H1 (cell line): ENCODE measurements at regions not wholly inside any gene's neighbourhood (a gene's known extent, or its start where the extent isn't known, plus 50 kb on each side); places are given as distances from the start of the nearest gene placed in this dataset.
A peak's percentile ranks its signal among the peaks of the same experiment; 100 is the strongest.

ENCODE experiments used
- CTCF ChIA-PET: fragments of 300-600 bp; sonication (Branson Sonifier 250); formaldehyde crosslinking; loops from one replicate; lab custom pipeline; 2021; ENCODE audit not compliant: partially characterized antibody; lab: Charles Lee
- POLR2A ChIA-PET: fragments of 300-600 bp; sonication (Branson Sonifier 250); formaldehyde crosslinking; loops from one replicate; lab custom pipeline; 2021; ENCODE audit warnings: inconsistent platforms; ENCODE audit not compliant: partially characterized antibody; lab: Charles Lee
- DNase-seq, 2 experiments: peaks; one replicate each; pipeline versions ENCODE4 v3.0.0 to v3.0.0-alpha.2; 2010 to 2022; ENCODE audit warnings: low spot score in 2 of 2, low read depth in 1 of 2, mixed read lengths in 1 of 2
- FAIRE-seq: peaks from 2 replicates; lab custom pipeline; 2011; peaks lifted over from hg19 to GRCh38; lab: Jason Lieb, UNC
- H2AFZ ChIP-seq: 2 replicates; pipeline ENCODE4 v1.8.1; 2012; ENCODE audit warnings: low read length, inconsistent platforms
- H2AK5ac ChIP-seq: 2 replicates; pipeline ENCODE4 v1.6.1; 2013; ENCODE audit warnings: low read depth, low read length
- H2BK120ac ChIP-seq: replicated peaks from 2 replicates; pipeline ENCODE3; 2013; ENCODE audit warnings: low read depth, low read length, inconsistent platforms
- H2BK12ac ChIP-seq: 2 replicates; pipeline ENCODE4 v1.6.1; 2013; ENCODE audit warnings: low read depth, low read length
- H2BK15ac ChIP-seq: 2 replicates; pipeline ENCODE4 v1.6.1; 2013; ENCODE audit warnings: low read length
- H2BK20ac ChIP-seq: 2 replicates; pipeline ENCODE4 v1.6.1; 2013; ENCODE audit warnings: low read length
- H2BK5ac ChIP-seq: 2 replicates; pipeline ENCODE4 v1.6.1; 2013; ENCODE audit warnings: low read depth, low read length
- H3K14ac ChIP-seq: 2 replicates; pipeline ENCODE4 v1.6.1; 2013; ENCODE audit warnings: inconsistent platforms; ENCODE audit not compliant: insufficient read length
- H3K18ac ChIP-seq: 2 replicates; pipeline ENCODE4 v1.6.1; 2013; ENCODE audit warnings: low read length; ENCODE audit errors: extremely low read depth
- H3K23ac ChIP-seq: 2 replicates; pipeline ENCODE4 v1.6.1; 2013; ENCODE audit warnings: inconsistent platforms; ENCODE audit not compliant: insufficient read length
- H3K23me2 ChIP-seq: 2 replicates; pipeline ENCODE4 v1.6.1; 2013; ENCODE audit warnings: low read depth, low read length
- H3K27ac ChIP-seq: 2 replicates; pipeline ENCODE4 v1.6.1; 2011; ENCODE audit warnings: low read depth, low read length, inconsistent platforms
- H3K27me3 ChIP-seq, 4 experiments: replicated peaks in 1 of 4; 1 replicate in 1 of 4; 2 replicates in 3 of 4; pipeline versions ENCODE4 v1.6.1 to v1.8.1; 2011 to 2013; ENCODE audit warnings: low read length in 3 of 4, mild to moderate bottlenecking in 3 of 4, inconsistent platforms in 2 of 4, mixed read lengths in 2 of 4, moderate library complexity in 1 of 4; ENCODE audit not compliant: control insufficient read depth in 3 of 4, insufficient read depth in 3 of 4; ENCODE audit errors: extremely low read depth in 1 of 4
- H3K36me3 ChIP-seq, 4 experiments: 2 replicates each; pipeline versions ENCODE4 v1.6.1 to v1.8.1; 2011 to 2013; ENCODE audit warnings: mild to moderate bottlenecking in 4 of 4, low read length in 3 of 4, moderate library complexity in 2 of 4, control low read depth in 1 of 4, inconsistent platforms in 1 of 4; ENCODE audit not compliant: insufficient read depth in 4 of 4, control insufficient read depth in 2 of 4
- H3K4ac ChIP-seq: replicated peaks from 2 replicates; pipeline ENCODE3; 2013; ENCODE audit warnings: low read length, low read depth, mixed read lengths, inconsistent platforms; ENCODE audit not compliant: insufficient read length
- H3K4me1 ChIP-seq, 4 experiments: replicated peaks in 1 of 4; 1 replicate in 1 of 4; 2 replicates in 3 of 4; pipeline versions ENCODE4 v1.6.1 to v1.8.1; 2011 to 2013; ENCODE audit warnings: low read length in 3 of 4, inconsistent platforms in 2 of 4, mixed read lengths in 1 of 4; ENCODE audit not compliant: insufficient read depth in 4 of 4, control insufficient read depth in 3 of 4
- H3K4me2 ChIP-seq, 2 experiments: 2 replicates each; pipeline versions ENCODE4 v1.6.1 to v1.8.1; 2011 to 2013; ENCODE audit warnings: low read depth in 2 of 2, low read length in 2 of 2, control low read depth in 1 of 2, inconsistent platforms in 1 of 2, mild to moderate bottlenecking in 1 of 2; ENCODE audit not compliant: insufficient read depth in 1 of 2
- H3K4me3 ChIP-seq, 4 experiments: fragments of 200-600, 300-600 bp in 1 of 4; sonication (generic), shearing (Covaris generic), sonication (Bioruptor Twin) in 1 of 4; 2 replicates each; pipeline versions ENCODE4 v1.5.1 to v1.8.1; 2011 to 2016; ENCODE audit warnings: low read length in 4 of 4, low read depth in 3 of 4, control low read depth in 2 of 4, inconsistent platforms in 2 of 4, mild to moderate bottlenecking in 2 of 4, mixed read lengths in 1 of 4, moderate library complexity in 1 of 4; ENCODE audit not compliant: insufficient read depth in 2 of 4; ENCODE audit errors: extremely low read depth in 1 of 4
- H3K56ac ChIP-seq: replicated peaks from 2 replicates; pipeline ENCODE3; 2013; ENCODE audit warnings: low read depth, mild to moderate bottlenecking, mixed read lengths, low read length, inconsistent platforms; ENCODE audit not compliant: insufficient read length
- H3K79me1 ChIP-seq: 2 replicates; pipeline ENCODE4 v1.6.1; 2013; ENCODE audit warnings: low read depth, low read length, control low read depth
- H3K79me2 ChIP-seq, 2 experiments: 2 replicates each; pipeline versions ENCODE4 v1.6.1 to v1.8.1; 2012 to 2013; ENCODE audit warnings: low read length in 2 of 2, mild to moderate bottlenecking in 2 of 2, inconsistent platforms in 1 of 2; ENCODE audit not compliant: insufficient read depth in 2 of 2, control insufficient read depth in 1 of 2
- H3K9ac ChIP-seq, 4 experiments: replicated peaks in 1 of 4; 1 replicate in 1 of 4; 2 replicates in 3 of 4; pipeline versions ENCODE4 v1.6.1 to v1.8.1; 2011 to 2013; ENCODE audit warnings: low read depth in 3 of 4, low read length in 3 of 4, control low read depth in 2 of 4, mild to moderate bottlenecking in 2 of 4, moderate library complexity in 2 of 4, inconsistent platforms in 1 of 4; ENCODE audit errors: extremely low read depth in 1 of 4
- H3K9me3 ChIP-seq, 2 experiments: 2 replicates each; pipeline versions ENCODE4 v1.6.1 to v1.8.1; 2012 to 2013; ENCODE audit warnings: mild to moderate bottlenecking in 2 of 2, moderate library complexity in 2 of 2, control low read depth in 1 of 2, inconsistent platforms in 1 of 2, low read depth in 1 of 2, low read length in 1 of 2, mixed read lengths in 1 of 2; ENCODE audit not compliant: insufficient read depth in 2 of 2
- H4K20me1 ChIP-seq, 2 experiments: replicated peaks in 1 of 2; 2 replicates each; pipeline versions ENCODE3 to v1.8.1; 2011 to 2013; ENCODE audit warnings: inconsistent platforms in 2 of 2, low read length in 2 of 2, mild to moderate bottlenecking in 1 of 2; ENCODE audit not compliant: insufficient read depth in 2 of 2, control insufficient read depth in 1 of 2
- H4K5ac ChIP-seq: 2 replicates; pipeline ENCODE4 v1.6.1; 2013; ENCODE audit warnings: low read length, low read depth, mixed read lengths, inconsistent platforms; ENCODE audit not compliant: insufficient read length
- H4K8ac ChIP-seq: 2 replicates; pipeline ENCODE4 v1.8.0; 2013; ENCODE audit warnings: mild to moderate bottlenecking, moderate library complexity, low read length, inconsistent platforms; ENCODE audit not compliant: insufficient read depth; ENCODE audit errors: extremely low read depth
- H4K91ac ChIP-seq: replicated peaks from 2 replicates; pipeline ENCODE3; 2013; ENCODE audit warnings: low read length, mixed read lengths, inconsistent platforms; ENCODE audit not compliant: insufficient read length
- CTBP2 ChIP-seq: IDR thresholded peaks from 2 replicates; pipeline ENCODE4 v1.7.0; 2011; ENCODE audit warnings: borderline replicate concordance, mild to moderate bottlenecking, moderate library complexity, mixed read lengths, low read length; ENCODE audit not compliant: insufficient read depth, insufficient read length
- KDM4A ChIP-seq: IDR thresholded peaks from one replicate; pipeline ENCODE4 v1.7.1; 2012; ENCODE audit warnings: low read depth, mild to moderate bottlenecking, moderate library complexity, low read length, inconsistent platforms; ENCODE audit not compliant: severe bottlenecking
- USF2 ChIP-seq: IDR thresholded peaks from 2 replicates; pipeline ENCODE4 v1.6.1; 2011; ENCODE audit warnings: low read length, improper control_type of control experiment
- WGBS, 2 experiments: shearing (Covaris generic) in 1 of 2; methylation state at CpG; one replicate each; pipeline versions ENCODE4 v1.1.6 to v1.1.7; 2013 to 2015; ENCODE audit warnings: low lambda C conversion rate in 2 of 2, mixed read lengths in 2 of 2, inconsistent platforms in 1 of 2, low coverage in 1 of 2, missing lambda C conversion rate in 1 of 2; ENCODE audit not compliant: insufficient replicate concordance in 2 of 2, insufficient coverage in 1 of 2, insufficient read length in 1 of 2; ENCODE audit errors: extremely low coverage in 1 of 2, missing lambda C conversion rate in 1 of 2; 5-methylcytosine and 5-hydroxymethylcytosine counted together

DNA sequence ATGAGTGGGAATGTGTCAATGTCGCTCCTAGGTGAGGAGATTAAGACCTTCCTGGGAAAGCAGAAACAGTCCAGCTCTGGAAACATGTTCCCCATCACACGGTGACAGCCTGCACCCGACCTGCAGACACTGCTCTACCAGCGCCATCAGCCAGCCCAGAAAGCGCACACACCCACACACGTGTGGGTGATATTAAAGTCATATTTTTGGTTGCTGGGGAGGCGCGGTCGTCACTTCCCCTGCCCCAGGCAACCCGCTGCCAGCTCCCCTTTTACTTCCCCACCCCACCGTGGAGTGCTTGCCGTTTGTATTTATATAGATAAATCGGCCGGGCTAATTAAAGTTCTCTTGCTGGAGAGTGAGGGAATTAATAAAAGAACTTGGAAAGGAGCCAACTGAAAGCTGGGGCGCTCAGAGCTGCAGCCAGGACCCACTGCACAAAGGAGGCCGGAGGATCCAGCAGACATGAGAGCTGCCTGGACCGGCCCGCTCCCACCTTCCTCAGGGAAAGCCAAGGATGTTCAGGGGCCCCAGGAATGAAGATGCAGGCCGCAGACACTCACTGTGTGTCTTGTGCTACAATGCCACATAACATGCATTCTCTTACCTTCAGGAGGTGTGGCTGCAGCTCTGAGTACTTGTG is 145.2 kb upstream of the UNC5B start:
- Histone ChIP-seq H3K4me1 (peaks cover 0 to 9% (median 3%) of the 10 kb centered on the region in 4 experiments; a peak in 5 of 7 replicates), H3K36me3 (no peaks in the 10 kb centered on the region), H3K18ac (no peak overlapping the region), H4K20me1 (no peaks in the 10 kb centered on the region), H4K91ac (no peak overlapping the region), H4K5ac (no peak overlapping the region), H3K14ac (no peak overlapping the region), H2AK5ac (no peak overlapping the region), H3K9ac (no peak overlapping the region), H3K27ac (no peak overlapping the region), H2BK15ac (no peak overlapping the region), H3K23ac (no peak overlapping the region), H3K27me3 (no peaks in the 10 kb centered on the region; a peak in 1 of 7 replicates), H3K4me2 (no peak overlapping the region), H2BK20ac (no peak overlapping the region), H2BK12ac (0 out of 2 replicates have a peak overlapping the region, but pooled peaks have one; percentile 3), H4K8ac (no peak overlapping the region; the same call in 1 of the 2 replicates), H2BK5ac (no peak overlapping the region), H3K79me1 (no peaks in the 10 kb centered on the region), H2BK120ac (no peak overlapping the region), H2AFZ (no peak overlapping the region), H3K4me3 (no peak overlapping the region), H3K56ac (no peak overlapping the region), H3K4ac (no peak overlapping the region), H3K23me2 (no peaks in the 10 kb centered on the region), H3K79me2 (no peaks in the 10 kb centered on the region), H3K9me3 (no peaks in the 10 kb centered on the region)
- CTCF ChIA-PET = interaction anchor here (0.8 to 2.1 kb wide), 6 partner anchors 26 to 164 kb away, joined by 3 to 9 read pairs (median 3); no protein-coding TSS in a partner anchor
- no peak for DNase-seq
- POLR2A ChIA-PET = no interaction called here
- whole genome bisulfite sequencing, 2 experiments = 88% methylated on average over 19 of the region's 19 CpGs; no CpG with 5 or more reads in 1 of the 2 experiments
- no peak for FAIRE-seq
- TF ChIP-seq USF2 (no peak), CTBP2 (no peak), KDM4A (no peak)
